AG04450 (cell line): ENCODE measurements at regions not wholly inside any gene's neighbourhood (a gene's known extent, or its start where the extent isn't known, plus 50 kb on each side); places are given as distances from the start of the nearest gene placed in this dataset.

ENCODE experiments used
- CTCF ChIA-PET: fragments of 300-600, 350-600 bp; formaldehyde crosslinking; extraction: SDS; loops from one replicate; lab custom pipeline; 2022; ENCODE audit warnings: antibody characterized with exemption, inconsistent platforms; lab: Charles Lee
- POLR2A ChIA-PET: fragments of 350-600 bp; formaldehyde crosslinking; extraction: SDS; loops from one replicate; lab custom pipeline; 2021; ENCODE audit warnings: antibody characterized with exemption, inconsistent platforms; lab: Yijun Ruan, JAX
- DNase-seq: peaks from one replicate; pipeline ENCODE4 v3.0.0-alpha.2; 2011; ENCODE audit warnings: low read depth, low spot score
- H3K27ac ChIP-seq: one replicate; pipeline ENCODE4 v1.5.1; 2012; ENCODE audit warnings: low read depth, low read length, control low read depth
- H3K27me3 ChIP-seq: one replicate; pipeline ENCODE4 v1.6.0; 2012; ENCODE audit warnings: low read length; ENCODE audit not compliant: control insufficient read depth, insufficient read depth
- H3K4me3 ChIP-seq: 2 replicates; pipeline ENCODE4 v1.5.1; 2011; ENCODE audit warnings: mild to moderate bottlenecking, low read depth, low read length, control low read depth
- H3K9me3 ChIP-seq: 2 replicates; pipeline ENCODE4 v1.5.1; 2012; ENCODE audit warnings: low read length; ENCODE audit not compliant: control insufficient read depth, insufficient read depth
- CTCF ChIP-seq: IDR thresholded peaks from 2 replicates; pipeline ENCODE4 v1.5.1; 2011; ENCODE audit warnings: low read depth, low read length, control low read depth, inconsistent platforms

DNA sequence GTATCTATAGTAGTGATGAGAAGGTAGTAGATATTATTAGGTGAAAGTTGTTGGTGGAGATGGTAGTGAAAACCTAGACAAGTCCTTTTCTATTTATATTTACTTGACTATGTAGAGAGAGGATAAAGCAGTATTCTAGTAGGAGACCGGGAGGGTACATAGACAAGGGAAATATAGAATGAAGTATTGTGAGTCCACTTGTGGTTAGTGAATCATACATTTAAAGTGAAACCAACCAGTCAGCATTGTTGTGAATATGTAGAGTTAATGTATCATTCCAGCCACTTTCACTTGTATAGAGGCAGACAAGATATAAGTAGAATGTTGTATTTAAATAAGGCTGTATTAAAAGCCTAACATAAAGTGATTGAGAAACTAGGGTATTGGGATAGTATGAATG is 1711.3 kb upstream of the ACO1 start:
- Histone ChIP-seq H3K27ac (no peak overlapping the region), H3K9me3 (peaks cover 21% of the 10 kb centered on the region), H3K27me3 (no peaks in the 10 kb centered on the region), H3K4me3 (no peak overlapping the region)
- ChIA-PET POLR2A (no interaction called here), CTCF (no interaction called here)
- TF ChIP-seq CTCF: no peak
- DNase-seq: no peak

DNA sequence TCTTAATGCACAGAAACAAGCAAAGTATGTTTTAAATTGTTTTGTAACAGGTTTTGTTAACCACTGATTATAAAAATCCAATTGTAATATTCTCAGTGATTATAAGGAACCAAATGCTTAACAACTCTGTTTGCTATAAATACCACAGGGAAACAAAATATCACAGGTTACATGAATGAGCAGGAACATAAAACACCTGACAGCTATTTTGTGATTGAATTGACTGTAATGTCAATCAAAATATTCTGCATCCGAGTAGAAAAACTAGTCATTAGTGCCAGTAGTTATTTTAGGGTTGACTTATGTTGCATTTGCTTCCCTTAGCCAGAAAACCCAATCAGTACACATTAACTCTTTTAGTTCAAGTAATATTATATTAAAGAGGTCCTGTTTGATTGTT is 1707.8 kb upstream of the ACO1 start:
- CTCF ChIA-PET: no interaction called here
- Histone ChIP-seq H3K27me3 (no peaks in the 10 kb centered on the region), H3K4me3 (no peak overlapping the region), H3K9me3 (peaks cover 10% of the 10 kb centered on the region), H3K27ac (no peak overlapping the region)
- POLR2A ChIA-PET: no interaction called here
- no peak for DNase-seq
- no peak for TF ChIP-seq CTCF

GRCh38 chr9:30677221-30677620 is 1707.2 kb upstream of the ACO1 start:
- no peak for TF ChIP-seq CTCF
- POLR2A ChIA-PET: no interaction called here
- no peak for DNase-seq
- CTCF ChIA-PET: no interaction called here
- Histone ChIP-seq H3K27ac (no peak overlapping the region), H3K27me3 (no peaks in the 10 kb centered on the region), H3K4me3 (no peak overlapping the region), H3K9me3 (peaks cover 5% of the 10 kb centered on the region; the same call in 1 of the 2 replicates)

- no peak overlapping the region for H3K27ac ChIP-seq
- ChIA-PET POLR2A (no interaction called here), CTCF (no interaction called here)
- peaks cover 6% of the 10 kb centered on the region for H3K9me3 ChIP-seq
- no peak for DNase-seq
- no peak for TF ChIP-seq CTCF
- H3K4me3 ChIP-seq: no peak overlapping the region
- no peaks in the 10 kb centered on the region for H3K27me3 ChIP-seq
These were observed 1695.6 kb upstream of the ACO1 start for GRCh38 chr9:30688801-30689200.

- CTCF ChIA-PET: no interaction called here
- no peak overlapping the region for H3K27ac ChIP-seq
These were observed 1686.5 kb upstream of the ACO1 start for GRCh38 chr9:30697958-30698357.

More at GRCh38 chr9:30697958-30698357, 1686.5 kb upstream of the ACO1 start:
- no peaks in the 10 kb centered on the region; the same call in 1 of the 2 replicates for H3K9me3 ChIP-seq
- POLR2A ChIA-PET: no interaction called here
- no peak for DNase-seq
- H3K4me3 ChIP-seq: no peak overlapping the region
- no peaks in the 10 kb centered on the region for H3K27me3 ChIP-seq
- no peak for TF ChIP-seq CTCF
